ENCODE measurements at regions not wholly inside any gene's neighbourhood (a gene's known extent, or its start where the extent isn't known, plus 50 kb on each side); places are given as distances from the start of the nearest gene placed in this dataset.

DNA sequence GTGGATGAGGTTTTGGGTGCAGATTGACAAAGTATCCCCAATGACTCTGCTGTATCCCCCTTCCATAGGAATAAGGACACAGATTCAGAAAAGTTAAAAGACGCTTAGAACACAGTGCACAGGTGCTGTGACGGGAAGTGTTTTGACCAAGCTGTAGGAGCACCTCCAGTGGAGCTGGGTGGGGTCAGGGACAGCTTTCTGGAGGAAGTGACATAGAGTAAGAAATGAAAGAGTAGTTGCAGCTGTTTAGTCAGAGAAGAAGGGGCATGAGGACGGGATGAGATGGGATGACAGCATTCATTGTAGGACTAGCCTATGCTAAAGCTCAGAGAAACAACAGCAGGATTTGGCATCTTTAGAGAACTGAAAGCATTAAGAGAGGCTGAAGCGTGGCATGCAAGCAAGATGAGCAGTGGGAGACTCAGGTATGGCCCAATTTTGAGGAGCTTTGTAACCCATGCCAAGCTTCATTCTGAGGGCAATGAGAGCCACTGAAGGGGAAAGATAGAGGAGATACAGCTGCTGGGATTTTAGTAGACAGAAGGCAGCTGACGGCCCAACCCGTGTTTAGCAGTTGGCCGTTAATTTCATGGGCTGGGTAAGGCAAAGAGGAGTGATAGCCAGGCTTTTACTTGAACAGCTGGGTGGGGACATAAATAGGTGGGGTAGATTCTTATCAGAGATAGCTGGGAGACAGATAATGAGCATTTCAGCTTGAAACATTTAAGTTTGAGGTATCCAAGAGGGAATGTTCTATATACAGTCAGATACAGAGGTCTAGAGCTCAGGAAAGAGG, 131.8 kb upstream of the KRAS start:
- Histone ChIP-seq H3K27ac (ENCODE audit: low read length) (no peak overlapping the region), H3K9me3 (ENCODE audit: control insufficient read depth in 1 of 2, low read length in 2 of 2) (no peaks in the 10 kb centered on the region), H3K27me3 (ENCODE audit: low read depth, low read length) (no peaks in the 10 kb centered on the region), H3K4me3 (ENCODE audit: low read depth in 1 of 2, low read length in 2 of 2) (no peak overlapping the region), H3K4me1 (ENCODE audit: control insufficient read depth in 1 of 2, insufficient read depth in 2 of 2, low read length in 2 of 2) (no peaks in the 10 kb centered on the region), H3K36me3 (ENCODE audit: control insufficient read depth in 1 of 2, insufficient read depth in 2 of 2, low read length in 2 of 2) (peaks cover 0 to 12% of the 10 kb centered on the region in 2 donors)

DNA sequence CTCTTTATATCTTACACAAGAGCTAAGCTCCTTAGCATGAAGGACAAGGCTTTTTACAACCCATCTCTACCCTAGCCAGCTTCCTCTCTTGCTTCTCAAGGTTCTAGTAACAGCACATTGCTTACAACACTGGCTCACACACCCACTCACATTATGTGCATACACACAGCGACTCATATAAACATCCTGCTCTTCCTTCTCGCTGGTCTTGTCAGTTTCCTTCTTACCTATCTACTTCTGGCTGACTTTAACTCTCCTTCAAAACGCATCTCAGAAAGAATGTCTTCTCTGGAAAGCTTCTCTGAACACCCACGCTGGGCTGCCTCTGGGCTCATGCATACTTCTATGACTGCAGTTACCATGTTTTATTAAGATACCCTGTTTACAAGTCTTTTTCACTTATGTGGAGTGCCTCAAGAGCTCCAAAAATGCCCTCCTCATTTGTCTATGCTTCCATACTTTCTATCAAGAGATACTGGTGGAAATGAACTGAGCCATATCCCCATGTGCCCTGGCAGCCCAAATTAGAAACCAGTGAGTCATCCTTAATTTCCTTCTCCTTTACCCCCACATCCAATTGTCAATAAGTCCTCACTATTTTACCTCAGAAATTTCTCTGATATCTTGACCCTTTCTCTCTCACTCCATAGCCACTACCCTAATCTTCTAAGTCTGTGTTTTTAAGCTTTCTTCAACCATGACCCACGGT, 126.9 kb upstream of the KRAS start:
- Histone ChIP-seq H3K4me3 (ENCODE audit: low read depth in 1 of 2, low read length in 2 of 2) (no peak overlapping the region), H3K27me3 (ENCODE audit: low read depth, low read length) (no peaks in the 10 kb centered on the region), H3K4me1 (ENCODE audit: control insufficient read depth in 1 of 2, insufficient read depth in 2 of 2, low read length in 2 of 2) (no peaks in the 10 kb centered on the region), H3K9me3 (ENCODE audit: control insufficient read depth in 1 of 2, low read length in 2 of 2) (no peaks in the 10 kb centered on the region), H3K36me3 (ENCODE audit: control insufficient read depth in 1 of 2, insufficient read depth in 2 of 2, low read length in 2 of 2) (no peaks in the 10 kb centered on the region), H3K27ac (ENCODE audit: low read length) (no peak overlapping the region)

DNA sequence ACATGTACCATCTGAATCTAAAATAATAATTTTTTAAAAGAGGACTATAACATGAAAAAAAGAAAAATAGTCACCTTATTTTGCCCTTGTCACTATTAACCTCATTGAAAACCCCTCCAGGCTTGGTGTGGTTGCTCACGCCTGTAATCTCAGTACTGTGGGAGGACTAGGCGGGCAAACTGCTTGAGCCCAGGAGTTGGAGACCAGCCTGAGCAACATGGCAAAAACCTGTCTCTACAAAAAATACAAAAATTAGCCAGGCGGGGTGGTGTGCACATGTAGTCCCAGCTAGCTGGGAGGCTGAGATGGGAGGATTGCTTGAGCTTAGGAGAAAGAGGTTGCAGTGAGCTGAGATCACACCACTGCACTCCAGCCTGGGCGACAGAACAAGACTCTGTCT, 126.3 kb upstream of the KRAS start:
- Histone ChIP-seq H3K36me3 (ENCODE audit: control insufficient read depth in 1 of 2, insufficient read depth in 2 of 2, low read length in 2 of 2) (no peaks in the 10 kb centered on the region), H3K4me3 (ENCODE audit: low read depth in 1 of 2, low read length in 2 of 2) (no peak overlapping the region), H3K27me3 (ENCODE audit: low read depth, low read length) (no peaks in the 10 kb centered on the region), H3K27ac (ENCODE audit: low read length) (no peak overlapping the region), H3K4me1 (ENCODE audit: control insufficient read depth in 1 of 2, insufficient read depth in 2 of 2, low read length in 2 of 2) (no peaks in the 10 kb centered on the region), H3K9me3 (ENCODE audit: control insufficient read depth in 1 of 2, low read length in 2 of 2) (no peaks in the 10 kb centered on the region)

DNA sequence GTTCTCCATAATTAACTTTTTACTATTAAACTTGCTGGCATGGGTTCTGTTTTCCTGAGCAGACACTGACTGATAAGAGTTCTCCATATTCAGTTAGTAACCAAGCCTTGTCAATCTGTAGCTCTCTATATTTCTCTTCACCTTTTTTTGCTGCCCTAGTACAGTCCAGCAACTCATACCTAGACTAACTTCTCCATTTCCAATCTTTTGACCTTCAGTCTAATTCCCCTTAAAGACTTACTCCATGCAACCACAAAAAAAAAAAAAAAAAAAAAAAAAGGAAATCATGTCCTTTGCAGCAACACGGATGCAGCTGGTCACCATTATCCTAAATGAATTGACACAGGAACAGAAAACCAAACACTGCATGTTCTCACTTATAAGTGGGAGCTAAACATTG, 125.7 kb upstream of the KRAS start:
- H3K36me3 ChIP-seq (ENCODE audit: control insufficient read depth in 1 of 2, insufficient read depth in 2 of 2, low read length in 2 of 2) = no peaks in the 10 kb centered on the region
- no peaks in the 10 kb centered on the region for H3K9me3 ChIP-seq (ENCODE audit: control insufficient read depth in 1 of 2, low read length in 2 of 2)
- no peak overlapping the region for H3K4me3 ChIP-seq (ENCODE audit: low read depth in 1 of 2, low read length in 2 of 2)
- H3K27me3 ChIP-seq (ENCODE audit: low read depth, low read length) = no peaks in the 10 kb centered on the region
- H3K4me1 ChIP-seq (ENCODE audit: control insufficient read depth in 1 of 2, insufficient read depth in 2 of 2, low read length in 2 of 2) = no peaks in the 10 kb centered on the region
- no peak overlapping the region for H3K27ac ChIP-seq (ENCODE audit: low read length)

DNA sequence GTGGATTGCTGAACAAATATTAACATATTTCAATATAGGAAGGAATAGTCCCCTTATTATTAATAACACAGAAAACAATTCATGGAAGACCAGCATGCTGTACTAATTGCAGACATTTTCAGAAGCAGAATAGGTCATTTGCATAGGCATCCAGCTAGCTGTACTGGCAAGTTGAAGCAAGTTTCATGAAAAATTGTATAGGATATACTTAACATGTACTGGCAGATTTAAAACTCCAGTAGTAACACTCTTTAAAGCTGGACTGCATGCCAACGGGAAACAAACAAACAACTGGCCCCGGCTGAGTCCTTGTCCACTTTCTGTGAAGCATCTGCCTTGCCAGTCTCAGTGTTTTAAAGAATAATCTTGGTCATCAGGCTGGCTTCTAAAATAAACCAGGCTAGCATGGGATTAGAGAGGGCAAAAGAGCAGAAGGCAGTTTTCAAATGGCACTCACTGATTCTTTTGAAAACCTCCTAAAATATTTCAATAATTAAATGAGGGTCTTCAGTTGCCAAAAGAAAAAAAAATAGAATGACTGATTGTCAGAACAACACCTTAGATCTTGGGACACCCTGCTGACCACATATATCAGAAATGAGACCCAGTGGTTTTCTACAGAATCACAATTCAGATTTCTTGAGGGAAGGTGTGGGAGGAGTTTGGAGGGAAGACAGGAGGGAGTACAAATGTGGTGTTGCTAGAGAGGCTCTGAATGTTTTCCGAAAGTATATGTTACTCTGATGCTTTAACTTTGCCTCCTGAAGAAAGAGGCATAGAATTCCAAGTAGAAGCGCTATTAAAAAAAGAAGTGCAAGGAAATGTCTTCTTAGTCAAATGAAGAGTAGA, 122.5 kb upstream of the KRAS start:
- no peaks in the 10 kb centered on the region for H3K36me3 ChIP-seq (ENCODE audit: control insufficient read depth in 1 of 2, insufficient read depth in 2 of 2, low read length in 2 of 2)
- H3K9me3 ChIP-seq (ENCODE audit: control insufficient read depth in 1 of 2, low read length in 2 of 2) = no peaks in the 10 kb centered on the region
- H3K4me1 ChIP-seq (ENCODE audit: control insufficient read depth in 1 of 2, insufficient read depth in 2 of 2, low read length in 2 of 2) = no peaks in the 10 kb centered on the region
- H3K27me3 ChIP-seq (ENCODE audit: low read depth, low read length) = no peaks in the 10 kb centered on the region
- H3K4me3 ChIP-seq (ENCODE audit: low read depth in 1 of 2, low read length in 2 of 2) = no peak overlapping the region
- H3K27ac ChIP-seq (ENCODE audit: low read length) = no peak overlapping the region

DNA sequence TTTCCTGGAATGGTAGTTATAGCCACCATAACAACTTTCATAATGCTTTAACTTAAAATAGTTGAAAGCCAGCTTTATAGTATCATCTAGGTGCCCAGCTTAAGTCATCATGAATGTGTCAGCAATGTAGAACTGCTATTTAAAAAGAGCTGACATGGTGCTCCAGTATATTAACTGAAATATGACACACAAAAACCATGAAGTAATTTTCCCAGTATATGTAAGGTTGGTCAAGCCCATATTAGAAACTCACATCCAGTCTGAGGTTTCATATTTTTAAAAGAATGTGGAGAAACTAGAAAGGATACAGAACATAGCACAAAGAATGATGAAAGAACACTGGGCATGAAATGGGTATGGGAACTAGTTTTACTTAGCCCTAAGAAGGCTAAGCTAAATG, 121.3 kb upstream of the KRAS start:
- Histone ChIP-seq H3K4me1 (ENCODE audit: control insufficient read depth in 1 of 2, insufficient read depth in 2 of 2, low read length in 2 of 2) (no peaks in the 10 kb centered on the region), H3K4me3 (ENCODE audit: low read depth in 1 of 2, low read length in 2 of 2) (no peak overlapping the region), H3K27ac (ENCODE audit: low read length) (no peak overlapping the region), H3K9me3 (ENCODE audit: control insufficient read depth in 1 of 2, low read length in 2 of 2) (no peaks in the 10 kb centered on the region), H3K27me3 (ENCODE audit: low read depth, low read length) (no peaks in the 10 kb centered on the region), H3K36me3 (ENCODE audit: control insufficient read depth in 1 of 2, insufficient read depth in 2 of 2, low read length in 2 of 2) (no peaks in the 10 kb centered on the region)

DNA sequence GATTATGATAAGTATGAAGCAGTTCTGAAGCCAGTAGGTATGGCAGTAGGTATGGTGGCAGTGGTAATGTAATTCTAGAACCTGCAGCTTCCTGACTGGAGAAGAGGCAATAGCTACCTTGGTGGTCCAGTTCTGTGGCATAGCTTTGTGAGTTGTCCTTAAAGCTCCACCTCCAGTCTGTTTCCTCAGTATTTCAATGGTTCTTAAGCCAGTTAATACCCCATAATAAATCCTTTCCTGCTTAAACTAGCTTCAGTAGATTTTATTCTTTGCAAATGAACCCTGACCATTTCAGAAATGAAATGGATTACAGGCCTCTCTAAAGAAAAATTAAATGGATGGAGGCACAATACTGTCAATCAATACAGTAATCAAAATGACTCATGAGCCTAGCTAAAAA, 117.8 kb upstream of the KRAS start:
- H3K9me3 ChIP-seq (ENCODE audit: control insufficient read depth in 1 of 2, low read length in 2 of 2) = no peaks in the 10 kb centered on the region
- no peaks in the 10 kb centered on the region for H3K36me3 ChIP-seq (ENCODE audit: control insufficient read depth in 1 of 2, insufficient read depth in 2 of 2, low read length in 2 of 2)
- H3K4me3 ChIP-seq (ENCODE audit: low read depth in 1 of 2, low read length in 2 of 2) = no peak overlapping the region
- H3K27me3 ChIP-seq (ENCODE audit: low read depth, low read length) = no peaks in the 10 kb centered on the region
- no peak overlapping the region for H3K27ac ChIP-seq (ENCODE audit: low read length)
- peaks cover 0 to 5% of the 10 kb centered on the region in 2 donors for H3K4me1 ChIP-seq (ENCODE audit: control insufficient read depth in 1 of 2, insufficient read depth in 2 of 2, low read length in 2 of 2)

DNA sequence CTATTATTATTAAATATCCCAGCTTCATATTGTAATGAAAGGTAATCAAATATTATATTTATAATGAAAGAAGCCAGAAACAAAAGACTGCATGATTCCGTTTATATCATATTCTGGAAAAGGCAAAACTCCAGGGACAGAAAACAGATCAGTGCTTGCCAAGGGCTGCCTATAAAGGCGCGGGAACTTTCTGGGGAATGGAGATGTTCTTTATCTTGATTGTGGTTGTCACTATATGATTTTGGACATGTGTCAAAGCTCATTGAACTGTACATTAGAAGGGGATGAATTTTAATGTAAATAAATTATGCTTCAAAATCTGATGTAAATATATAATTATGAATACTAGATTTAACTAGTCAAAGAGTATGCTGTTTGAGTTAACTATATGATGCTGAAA, 115.4 kb upstream of the KRAS start:
- H3K36me3 ChIP-seq (ENCODE audit: control insufficient read depth in 1 of 2, insufficient read depth in 2 of 2, low read length in 2 of 2) = no peaks in the 10 kb centered on the region

DNA sequence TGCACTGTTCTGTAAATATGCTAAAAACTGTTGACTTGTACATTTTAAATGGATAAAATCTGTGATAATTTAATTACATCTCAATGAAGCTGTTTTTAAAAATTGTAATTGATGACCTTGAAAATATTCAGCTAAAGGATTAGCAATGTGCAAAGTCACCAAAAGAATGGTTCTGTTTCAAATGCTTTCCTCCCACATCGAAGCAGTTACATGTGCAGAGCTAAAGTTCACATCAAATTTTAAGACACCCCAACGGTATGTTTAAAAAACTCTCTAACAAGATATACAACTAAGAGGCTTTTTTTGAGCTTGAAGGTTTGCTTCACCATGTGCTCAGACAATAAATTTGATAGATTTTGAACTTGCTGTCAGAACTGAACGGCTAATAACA, 114.6 kb upstream of the KRAS start:
- Histone ChIP-seq H3K36me3 (ENCODE audit: control insufficient read depth in 1 of 2, insufficient read depth in 2 of 2, low read length in 2 of 2) (no peaks in the 10 kb centered on the region), H3K4me1 (ENCODE audit: control insufficient read depth in 1 of 2, insufficient read depth in 2 of 2, low read length in 2 of 2) (peaks cover 0 to 5% of the 10 kb centered on the region in 2 donors), H3K27ac (ENCODE audit: low read length) (no peak overlapping the region), H3K4me3 (ENCODE audit: low read depth in 1 of 2, low read length in 2 of 2) (no peak overlapping the region), H3K9me3 (ENCODE audit: control insufficient read depth in 1 of 2, low read length in 2 of 2) (no peaks in the 10 kb centered on the region), H3K27me3 (ENCODE audit: low read depth, low read length) (no peaks in the 10 kb centered on the region)

More for the DNA sequence above, 115.4 kb upstream of the KRAS start:
- H3K4me3 ChIP-seq (ENCODE audit: low read depth in 1 of 2, low read length in 2 of 2) = no peak overlapping the region
- H3K27ac ChIP-seq (ENCODE audit: low read length) = no peak overlapping the region
- H3K4me1 ChIP-seq (ENCODE audit: control insufficient read depth in 1 of 2, insufficient read depth in 2 of 2, low read length in 2 of 2) = peaks cover 0 to 5% of the 10 kb centered on the region in 2 donors
- H3K9me3 ChIP-seq (ENCODE audit: control insufficient read depth in 1 of 2, low read length in 2 of 2) = no peaks in the 10 kb centered on the region
- H3K27me3 ChIP-seq (ENCODE audit: low read depth, low read length) = no peaks in the 10 kb centered on the region

DNA sequence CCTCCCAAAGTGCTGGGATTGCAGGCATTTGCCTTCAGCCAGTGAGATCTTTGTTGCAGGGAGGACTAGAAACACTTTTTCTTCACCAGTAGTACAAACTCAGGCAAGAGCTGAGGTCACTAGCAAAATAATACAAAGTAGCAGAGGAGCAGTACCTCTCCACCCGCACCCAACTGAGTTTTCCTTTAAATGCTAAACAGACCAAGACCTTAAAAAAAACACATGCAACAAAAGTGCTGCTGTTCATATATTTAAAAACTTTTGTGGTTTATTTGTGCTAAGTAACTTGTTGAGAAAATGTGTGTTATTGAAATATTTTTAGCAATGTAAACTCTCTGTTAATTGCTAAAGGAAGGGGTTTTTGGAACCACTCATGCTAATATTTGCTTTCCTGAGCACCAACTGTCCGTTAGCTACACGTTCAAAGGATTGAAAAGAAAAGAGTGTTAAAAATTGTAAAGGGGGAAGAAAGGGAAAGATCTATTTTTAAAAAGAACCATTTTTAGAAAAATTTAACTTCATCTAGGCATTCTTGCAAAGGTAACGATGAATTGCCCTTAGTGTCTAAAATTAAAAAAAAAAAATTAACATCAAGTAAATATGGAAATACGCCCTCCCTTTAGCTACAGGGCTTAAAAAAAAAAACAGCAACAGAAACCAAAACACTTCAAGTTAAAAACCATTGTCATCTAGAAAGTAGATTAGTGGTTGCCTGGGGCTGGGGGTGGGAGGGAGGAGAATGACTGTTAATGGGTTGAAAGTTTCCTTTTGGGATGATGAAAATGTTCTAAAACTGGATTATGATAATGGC, 114.0 kb upstream of the KRAS start:
- Histone ChIP-seq H3K4me3 (ENCODE audit: low read depth in 1 of 2, low read length in 2 of 2) (no peak overlapping the region), H3K27ac (ENCODE audit: low read length) (no peak overlapping the region)

More for the DNA sequence above, 114.0 kb upstream of the KRAS start:
- no peaks in the 10 kb centered on the region for H3K36me3 ChIP-seq (ENCODE audit: control insufficient read depth in 1 of 2, insufficient read depth in 2 of 2, low read length in 2 of 2)
- no peaks in the 10 kb centered on the region for H3K9me3 ChIP-seq (ENCODE audit: control insufficient read depth in 1 of 2, low read length in 2 of 2)
- peaks cover 0 to 5% of the 10 kb centered on the region in 2 donors for H3K4me1 ChIP-seq (ENCODE audit: control insufficient read depth in 1 of 2, insufficient read depth in 2 of 2, low read length in 2 of 2)
- no peaks in the 10 kb centered on the region for H3K27me3 ChIP-seq (ENCODE audit: low read depth, low read length)
